ENCODE measurements at regions not wholly inside any gene's neighbourhood (a gene's known extent, or its start where the extent isn't known, plus 50 kb on each side); places are given as distances from the start of the nearest gene placed in this dataset.

- TF ChIP-seq CTCF (IDR thresholded peaks at IDR 0.05): no peak
- no peak for TF ChIP-seq POLR2AphosphoS5 (IDR thresholded peaks at IDR 0.05)
- no peak for TF ChIP-seq POLR2A (IDR thresholded peaks at IDR 0.05)
Observed at GRCh38 chr1:82158981-82159380, 358.2 kb downstream of the ADGRL2 start.
